GM12878 (cell line): ENCODE measurements at regions not wholly inside any gene's neighbourhood (a gene's known extent, or its start where the extent isn't known, plus 50 kb on each side); places are given as distances from the start of the nearest gene placed in this dataset.

Experiments
- ATAC-seq: fragments of 200-7000 bp; cut with Tn5 transposase; 3 replicates; pipeline ENCODE4 v1.9.1; 2020; ENCODE audit warnings: mild to moderate bottlenecking, moderate library complexity
- BruUV-seq: library from RNA; stranded (reverse); fragments of 400-500 nt; replicated peaks from 2 replicates; lab custom pipeline; 2021; lab: Mats Ljungman, UMichigan
- CTCF ChIA-PET: fragments of 300-600 bp; sonication (Branson Sonifier 250); formaldehyde crosslinking; extraction: SDS; loops from one replicate; lab custom pipeline; 2021; ENCODE audit warnings: inconsistent platforms; lab: Yijun Ruan, JAX
- POLR2A ChIA-PET: fragments of 350-600 bp; formaldehyde crosslinking; extraction: SDS; loops from one replicate; lab custom pipeline; 2021; ENCODE audit warnings: inconsistent platforms; lab: Charles Lee
- RAD21 ChIA-PET: fragments of 300-600 bp; sonication (Branson Sonifier 250); formaldehyde crosslinking; loops from one replicate; lab custom pipeline; 2023; ENCODE audit warnings: antibody characterized with exemption; ENCODE audit not compliant: unreplicated experiment; lab: Charles Lee
- SMC1A ChIA-PET: fragments of 300-600 bp; sonication (Branson Sonifier 250); formaldehyde crosslinking; loops from one replicate; lab custom pipeline; 2023; ENCODE audit not compliant: unreplicated experiment, uncharacterized antibody; lab: Charles Lee
- DNase-seq: peaks from one replicate; pipeline ENCODE4 v3.0.0-alpha.2; 2011; ENCODE audit warnings: low read depth, low spot score
- FAIRE-seq: peaks from 3 replicates; lab custom pipeline; 2011; peaks lifted over from hg19 to GRCh38; lab: Jason Lieb, UNC
- H2AFZ ChIP-seq: 2 replicates; pipeline ENCODE4 v1.6.0; 2011; ENCODE audit warnings: low read depth, low read length, control low read depth; ENCODE audit not compliant: control insufficient read depth
- H3K27ac ChIP-seq: 2 replicates; pipeline ENCODE4 v1.5.1; 2011; ENCODE audit warnings: control low read depth; ENCODE audit not compliant: control insufficient read depth, insufficient read depth
- H3K27me3 ChIP-seq, 2 experiments: replicated peaks in 1 of 2; 2 replicates each; pipeline versions ENCODE4 v1.6.0 to v1.6.1; 2011; ENCODE audit warnings: low read length in 1 of 2; ENCODE audit not compliant: control insufficient read depth in 2 of 2, insufficient read depth in 2 of 2
- H3K36me3 ChIP-seq, 2 experiments: 2 replicates each; pipeline ENCODE4 v1.5.1; 2011; ENCODE audit warnings: low read length in 1 of 2; ENCODE audit not compliant: control insufficient read depth in 2 of 2, insufficient read depth in 2 of 2
- H3K4me1 ChIP-seq: 2 replicates; pipeline ENCODE4 v1.6.1; 2011; ENCODE audit warnings: mild to moderate bottlenecking, low read length, moderate library complexity, mixed read lengths; ENCODE audit not compliant: control insufficient read depth, insufficient read depth
- H3K4me2 ChIP-seq: 2 replicates; pipeline ENCODE4 v1.6.0; 2011; ENCODE audit warnings: control low read depth; ENCODE audit not compliant: control insufficient read depth, insufficient read depth
- H3K4me3 ChIP-seq: fragments of 200-600 bp; sonication (generic); 2 replicates; pipeline ENCODE4 v1.5.1; 2016
- H3K79me2 ChIP-seq: 2 replicates; pipeline ENCODE4 v1.6.0; 2011; ENCODE audit warnings: low read length; ENCODE audit not compliant: control insufficient read depth, insufficient read depth
- H3K9ac ChIP-seq: 2 replicates; pipeline ENCODE4 v1.8.0; 2011; ENCODE audit warnings: low read length, control low read depth, mixed read lengths; ENCODE audit not compliant: control insufficient read depth, insufficient read depth
- H3K9me3 ChIP-seq: replicated peaks from 3 replicates; pipeline ENCODE4 v1.5.1; 2011; ENCODE audit warnings: mild to moderate bottlenecking, low read length; ENCODE audit not compliant: control insufficient read depth, insufficient read depth
- H4K20me1 ChIP-seq: 2 replicates; pipeline ENCODE4 v1.6.0; 2011; ENCODE audit not compliant: control insufficient read depth, insufficient read depth
- ATF3 ChIP-seq: IDR thresholded peaks from 2 replicates; pipeline ENCODE4 v1.6.1; 2011; ENCODE audit warnings: low read depth, mild to moderate bottlenecking, low read length, moderate library complexity, borderline replicate concordance; ENCODE audit errors: extremely low read depth
- CBX5 ChIP-seq: sonication (generic); IDR thresholded peaks from 2 replicates; pipeline ENCODE4 v1.6.1; 2016; ENCODE audit warnings: low read depth, moderate library complexity, mild to moderate bottlenecking, inconsistent platforms
- CEBPB ChIP-seq, 2 experiments: fragments of 150-350 bp in 1 of 2; IDR thresholded peaks; 2 replicates each; pipeline ENCODE4 v1.6.1; 2012 to 2014; ENCODE audit warnings: low read depth in 2 of 2, low read length in 2 of 2, borderline replicate concordance in 1 of 2, inconsistent platforms in 1 of 2
- CREB1 ChIP-seq: IDR thresholded peaks from 2 replicates; pipeline ENCODE4 v1.6.1; 2012; ENCODE audit warnings: low read depth, mild to moderate bottlenecking, inconsistent platforms
- IKZF1 ChIP-seq: fragments of 450-650 bp; conservative IDR thresholded peaks from 2 replicates; pipeline ENCODE4 v1.6.1; 2017; ENCODE audit warnings: antibody characterized with exemption, mild to moderate bottlenecking
- JUND ChIP-seq: IDR thresholded peaks from 2 replicates; pipeline ENCODE4 v1.6.1; 2012; ENCODE audit warnings: low read depth, mild to moderate bottlenecking, low read length, improper control_type of control experiment, moderate library complexity
- KDM1A ChIP-seq: fragments of 200-600 bp; sonication (generic); IDR thresholded peaks from 2 replicates; pipeline ENCODE4 v1.6.1; 2016; ENCODE audit warnings: borderline replicate concordance
- NFXL1 ChIP-seq: fragments of 450-650 bp; IDR thresholded peaks from 2 replicates; pipeline ENCODE4 v1.6.1; 2017; ENCODE audit warnings: antibody characterized with exemption, mild to moderate bottlenecking, borderline replicate concordance
- NFYB ChIP-seq: IDR thresholded peaks from 2 replicates; pipeline ENCODE4 v1.6.1; 2011; ENCODE audit warnings: low read depth, mild to moderate bottlenecking, low read length, improper control_type of control experiment, moderate library complexity; ENCODE audit not compliant: insufficient read depth
- NR2F1 ChIP-seq: fragments of 450-650 bp; conservative IDR thresholded peaks from 2 replicates; pipeline ENCODE4 v1.6.1; 2017; ENCODE audit warnings: mild to moderate bottlenecking
- POLR2A ChIP-seq: IDR thresholded peaks from 2 replicates; pipeline ENCODE4 v1.6.1; 2011; ENCODE audit warnings: low read depth, mild to moderate bottlenecking, low read length
- RAD51 ChIP-seq: fragments of 450-650 bp; IDR thresholded peaks from 2 replicates; pipeline ENCODE4 v1.6.1; 2016; ENCODE audit warnings: moderate library complexity, mild to moderate bottlenecking, inconsistent platforms
- SIN3A ChIP-seq: IDR thresholded peaks from 2 replicates; pipeline ENCODE4 v1.6.1; 2012; ENCODE audit warnings: low read depth, low read length, improper control_type of control experiment
- SIX5 ChIP-seq: IDR thresholded peaks from 2 replicates; pipeline ENCODE4 v1.6.1; 2011; ENCODE audit warnings: mild to moderate bottlenecking, low read depth, low read length, moderate library complexity; ENCODE audit not compliant: severe bottlenecking
- SMARCA5 ChIP-seq: fragments of 450-650 bp; IDR thresholded peaks from 2 replicates; pipeline ENCODE4 v1.6.1; 2017; ENCODE audit warnings: mild to moderate bottlenecking
- SUZ12 ChIP-seq: fragments of 200-600 bp; sonication (generic); IDR thresholded peaks from one replicate; pipeline ENCODE4 v1.6.1; 2018; ENCODE audit warnings: antibody characterized with exemption, mild to moderate bottlenecking; ENCODE audit not compliant: unreplicated experiment
- TCF12 ChIP-seq: IDR thresholded peaks from 2 replicates; pipeline ENCODE4 v1.6.1; 2011; ENCODE audit warnings: low read depth, mild to moderate bottlenecking, low read length
- YBX1 ChIP-seq: fragments of 450-650 bp; IDR thresholded peaks from 2 replicates; pipeline ENCODE4 v1.6.1; 2016; ENCODE audit warnings: antibody characterized with exemption
- ZNF207 ChIP-seq: fragments of 450-650 bp; IDR thresholded peaks from 2 replicates; pipeline ENCODE4 v1.6.1; 2014; ENCODE audit warnings: antibody characterized with exemption, mild to moderate bottlenecking, borderline replicate concordance
- ZNF622 ChIP-seq: fragments of 450-650 bp; IDR thresholded peaks from 2 replicates; pipeline ENCODE4 v1.6.1; 2017; ENCODE audit warnings: mild to moderate bottlenecking, inconsistent platforms
- WGBS: methylation state at CpG from one replicate; pipeline ENCODE4 v1.1.6; 2016; ENCODE audit warnings: low lambda C conversion rate; ENCODE audit not compliant: insufficient replicate concordance, insufficient coverage; ENCODE audit errors: missing lambda C conversion rate; 5-methylcytosine and 5-hydroxymethylcytosine counted together
- in situ Hi-C: fragments of 300-500 bp; cut with MboI; formaldehyde crosslinking; loops from 9 replicates; pipeline ENCODE4 v1.14.3; 2018; ENCODE audit warnings: mixed read lengths
- intact Hi-C: fragments of 100-400 bp; cut with micrococcal nuclease; formaldehyde crosslinking; loops from one replicate; pipeline ENCODE4 v1.14.2; 2022; ENCODE audit not compliant: unreplicated experiment
- TF ChIP-seq, protein P1 (sequence below): fragments of 450-650 bp; IDR thresholded peaks from 2 replicates; pipeline ENCODE4 v1.6.1; 2018; ENCODE audit warnings: borderline replicate concordance, mild to moderate bottlenecking; ENCODE audit not compliant: partially characterized antibody
- TF ChIP-seq, protein P2 (sequence below): fragments of 450-650 bp; IDR thresholded peaks from 2 replicates; pipeline ENCODE4 v1.6.1; 2014; ENCODE audit warnings: mild to moderate bottlenecking

DNA sequence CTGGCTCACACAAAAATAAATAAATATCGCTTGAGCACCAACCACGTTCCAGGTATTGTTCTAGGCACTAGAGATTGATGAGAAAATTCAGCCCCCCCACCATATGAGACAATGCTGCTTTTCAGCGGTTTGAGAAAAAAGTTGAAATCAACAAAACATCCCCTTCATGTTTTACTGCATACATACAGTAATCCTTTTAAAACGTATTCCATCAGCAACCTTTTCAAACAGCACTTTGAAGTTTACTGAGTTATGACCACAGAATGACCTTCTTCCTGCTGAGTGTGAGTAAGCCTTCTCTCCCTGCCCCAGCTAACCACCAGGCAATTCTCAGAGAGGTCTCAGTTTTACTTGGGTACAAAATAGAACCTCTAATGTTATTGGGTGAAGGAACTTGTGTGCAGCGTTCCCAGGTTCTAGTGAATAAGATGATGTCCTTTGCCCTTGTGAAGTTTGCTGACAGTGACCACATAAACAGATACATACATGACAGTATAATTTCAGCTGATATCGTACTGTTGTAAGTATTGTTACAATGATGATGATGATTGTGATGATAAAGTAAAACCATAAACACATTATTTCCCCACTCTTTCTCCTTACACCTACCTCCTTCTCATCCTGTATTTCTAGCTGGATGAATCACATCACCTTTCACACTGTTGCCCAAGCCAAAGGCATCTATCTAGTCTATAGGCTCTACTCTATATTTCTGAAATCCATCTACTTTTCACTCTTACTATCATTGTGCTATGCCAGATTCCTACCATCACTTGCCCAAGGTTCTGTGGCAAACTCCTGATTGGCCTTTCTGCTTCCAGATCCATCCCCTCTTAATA, 124.4 kb upstream of the KRR1 start:
- Histone ChIP-seq H3K79me2 (no peaks in the 10 kb centered on the region), H3K4me1 (peaks cover 7% of the 10 kb centered on the region), H4K20me1 (no peaks in the 10 kb centered on the region), H3K9ac (no peak overlapping the region), H3K4me2 (no peak overlapping the region), H3K27me3 (no peaks in the 10 kb centered on the region), H2AFZ (no peak overlapping the region), H3K9me3 (no peaks in the 10 kb centered on the region; the same call in 2 of the 3 replicates), H3K36me3 (no peaks in the 10 kb centered on the region), H3K27ac (no peak overlapping the region), H3K4me3 (no peak overlapping the region)
- WGBS = 35% methylated on average over 6 of the region's 6 CpGs
- RAD21 ChIA-PET = no interaction called here
- CTCF ChIA-PET = interaction anchor here (1.1 kb wide), 1 partner anchor 9 kb away, joined by 3 read pairs; no protein-coding TSS in a partner anchor
- POLR2A ChIA-PET = interaction anchor here (1.1 kb wide), 1 partner anchor 9 kb away, joined by 3 read pairs; no protein-coding TSS in a partner anchor
- BruUV-seq = no TSS peak
- peak; percentile 94 for ATAC-seq
- DNase-seq = no peak
- SMC1A ChIA-PET = interaction anchor here (1.2 kb wide), 1 partner anchor 13 kb away, joined by 3 read pairs; no protein-coding TSS in a partner anchor
- in situ Hi-C loops (no loop called here), intact Hi-C loops (no loop called here)
- FAIRE-seq = no peak
- TF ChIP-seq YBX1 (no peak), SIN3A (no peak), TCF12 (no peak), CEBPB (IDR thresholded peaks at IDR 0.05; ENCODE audit: borderline replicate concordance in 1 of 2, low read depth in 2 of 2, low read length in 2 of 2) (no peak), KDM1A (no peak), RAD51 (no peak), POLR2A (no peak), IKZF1 (no peak), SUZ12 (no peak), NFYB (peak; percentile 40; the same call in 1 of the 2 replicates), CBX5 (no peak), NR2F1 (peak; percentile 51; the same call in 1 of the 2 replicates), SIX5 (no peak), JUND (no peak), CREB1 (peak; percentile 77), ATF3 (no peak), NFXL1 (no peak), ZNF207 (no peak), ZNF622 (no peak), SMARCA5 (no peak)
- TF ChIP-seq, protein P1, sequence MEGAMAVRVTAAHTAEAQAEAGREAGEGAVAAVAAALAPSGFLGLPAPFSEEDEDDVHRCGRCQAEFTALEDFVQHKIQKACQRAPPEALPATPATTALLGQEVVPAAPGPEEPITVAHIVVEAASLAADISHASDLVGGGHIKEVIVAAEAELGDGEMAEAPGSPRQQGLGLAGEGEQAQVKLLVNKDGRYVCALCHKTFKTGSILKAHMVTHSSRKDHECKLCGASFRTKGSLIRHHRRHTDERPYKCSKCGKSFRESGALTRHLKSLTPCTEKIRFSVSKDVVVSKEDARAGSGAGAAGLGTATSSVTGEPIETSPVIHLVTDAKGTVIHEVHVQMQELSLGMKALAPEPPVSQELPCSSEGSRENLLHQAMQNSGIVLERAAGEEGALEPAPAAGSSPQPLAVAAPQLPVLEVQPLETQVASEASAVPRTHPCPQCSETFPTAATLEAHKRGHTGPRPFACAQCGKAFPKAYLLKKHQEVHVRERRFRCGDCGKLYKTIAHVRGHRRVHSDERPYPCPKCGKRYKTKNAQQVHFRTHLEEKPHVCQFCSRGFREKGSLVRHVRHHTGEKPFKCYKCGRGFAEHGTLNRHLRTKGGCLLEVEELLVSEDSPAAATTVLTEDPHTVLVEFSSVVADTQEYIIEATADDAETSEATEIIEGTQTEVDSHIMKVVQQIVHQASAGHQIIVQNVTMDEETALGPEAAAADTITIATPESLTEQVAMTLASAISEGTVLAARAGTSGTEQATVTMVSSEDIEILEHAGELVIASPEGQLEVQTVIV = no peak
- TF ChIP-seq, protein P2, sequence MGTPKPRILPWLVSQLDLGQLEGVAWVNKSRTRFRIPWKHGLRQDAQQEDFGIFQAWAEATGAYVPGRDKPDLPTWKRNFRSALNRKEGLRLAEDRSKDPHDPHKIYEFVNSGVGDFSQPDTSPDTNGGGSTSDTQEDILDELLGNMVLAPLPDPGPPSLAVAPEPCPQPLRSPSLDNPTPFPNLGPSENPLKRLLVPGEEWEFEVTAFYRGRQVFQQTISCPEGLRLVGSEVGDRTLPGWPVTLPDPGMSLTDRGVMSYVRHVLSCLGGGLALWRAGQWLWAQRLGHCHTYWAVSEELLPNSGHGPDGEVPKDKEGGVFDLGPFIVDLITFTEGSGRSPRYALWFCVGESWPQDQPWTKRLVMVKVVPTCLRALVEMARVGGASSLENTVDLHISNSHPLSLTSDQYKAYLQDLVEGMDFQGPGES = no peak
